HG03442 (cell line): ENCODE measurements at regions not wholly inside any gene's neighbourhood (a gene's known extent, or its start where the extent isn't known, plus 50 kb on each side); places are given as distances from the start of the nearest gene placed in this dataset.
"Not testable (repeated sequence)": the region's sequence is repeated elsewhere in the genome, so short reads cannot be mapped to it uniquely, and the experiment has no call there.

Experiments used
- ATAC-seq: cut with Tn5 transposase; IDR thresholded peaks from one replicate; pipeline ENCODE4 v1.9.1; 2021; ENCODE audit warnings: mild to moderate bottlenecking, moderate library complexity; ENCODE audit not compliant: unreplicated experiment

GRCh38 chr1:80402625-80403024, 1396.1 kb upstream of the ADGRL4 start:
- no peak for ATAC-seq

GRCh38 chr1:80401757-80402156, 1395.2 kb upstream of the ADGRL4 start:
- ATAC-seq: no peak

DNA sequence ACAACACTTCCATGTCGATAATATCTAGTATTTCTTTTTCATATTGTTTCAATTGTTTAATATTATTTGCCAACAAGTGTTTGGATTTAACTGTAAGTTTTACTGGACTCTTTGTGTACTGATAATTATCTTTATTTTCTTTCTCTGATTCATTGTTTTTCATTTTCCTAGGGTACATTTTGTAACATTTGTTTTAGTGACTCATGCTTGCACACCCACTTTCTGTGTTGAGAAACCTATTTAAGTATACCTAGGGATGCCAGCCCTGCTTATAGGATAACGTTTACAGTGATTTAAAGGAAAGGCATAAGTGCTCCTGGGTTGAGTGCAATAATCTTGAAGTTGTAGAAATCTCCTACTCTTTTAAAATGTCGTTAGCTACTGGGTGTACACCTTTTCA, 1386.0 kb upstream of the ADGRL4 start:
- no peak for ATAC-seq

DNA sequence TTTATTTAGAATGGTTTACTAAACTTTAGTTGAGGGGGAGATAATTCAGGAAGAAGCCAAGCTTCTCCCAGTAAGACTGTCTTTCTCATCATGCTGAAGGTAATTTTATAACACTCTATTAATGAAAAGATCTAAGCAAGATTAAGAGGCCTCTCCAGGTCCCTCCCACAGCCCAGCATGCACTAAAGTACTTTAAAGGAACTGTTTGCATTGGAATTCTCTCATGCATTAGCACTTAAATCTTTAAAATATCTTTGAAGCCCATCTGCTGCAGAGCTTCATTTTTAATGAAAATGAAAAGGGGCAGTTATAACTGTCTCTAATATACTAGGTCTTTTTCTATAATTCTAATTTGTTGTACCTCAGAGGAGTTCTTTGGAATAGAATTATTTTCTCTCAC, 1379.1 kb upstream of the ADGRL4 start:
- no peak for ATAC-seq

DNA sequence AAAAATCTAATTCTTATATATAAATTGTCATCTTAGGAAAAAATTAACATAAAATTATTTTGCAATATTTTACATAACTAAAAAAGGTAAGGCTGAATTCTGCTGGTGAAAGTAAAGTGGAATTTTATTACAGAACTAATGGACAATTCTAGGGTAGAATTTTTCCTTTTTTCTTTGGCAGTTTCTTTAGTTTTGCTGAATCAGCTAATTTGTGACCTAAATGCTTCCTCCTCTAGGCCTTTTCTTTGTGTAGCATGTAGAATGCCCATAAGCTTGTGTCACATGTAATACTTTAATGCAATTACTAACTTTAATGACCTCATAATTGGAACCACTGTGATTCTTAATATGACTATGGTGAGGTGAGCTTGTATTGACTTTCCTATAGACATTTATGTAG, 1378.4 kb upstream of the ADGRL4 start:
- ATAC-seq: no peak

DNA sequence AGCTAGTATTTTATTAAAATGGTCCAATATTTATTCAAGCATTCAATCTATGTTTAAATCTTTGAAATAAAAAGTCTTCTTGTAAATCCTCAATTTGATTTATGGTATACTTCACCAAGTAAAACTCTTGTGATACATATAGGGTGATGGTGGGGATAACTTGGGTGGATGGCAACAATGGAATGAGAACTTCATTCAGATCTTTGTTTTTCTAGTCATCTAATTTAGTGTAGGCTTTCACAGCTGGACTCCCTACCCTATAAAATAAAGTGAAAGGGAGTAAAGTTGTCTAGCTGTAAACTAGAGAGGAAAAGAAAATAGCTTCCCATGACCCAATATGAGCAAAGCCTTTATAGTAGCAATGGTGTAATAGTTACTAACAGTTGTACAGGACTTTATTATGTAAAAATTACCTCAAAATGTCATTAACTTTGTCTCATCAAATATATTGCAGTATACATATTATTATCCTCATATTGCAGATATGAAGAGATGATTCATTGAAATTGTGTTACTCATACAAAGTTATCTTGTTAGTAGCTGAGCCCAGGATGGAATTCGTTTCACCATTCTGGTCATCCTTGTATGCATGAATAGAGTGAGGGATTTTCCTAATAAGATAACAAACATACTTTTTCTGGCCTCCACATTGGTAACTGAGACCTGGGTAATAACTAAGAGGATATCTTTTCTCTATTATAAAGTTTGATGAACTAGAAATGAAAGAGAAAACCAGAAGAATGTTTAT, 1377.7 kb upstream of the ADGRL4 start:
- ATAC-seq: no peak

- no peak for ATAC-seq
These were observed 1369.1 kb upstream of the ADGRL4 start for GRCh38 chr1:80375662-80376061.

- no peak for ATAC-seq
These were observed 1368.6 kb upstream of the ADGRL4 start for GRCh38 chr1:80375109-80375508.

GRCh38 chr1:80369780-80370179, 1363.2 kb upstream of the ADGRL4 start:
- no peak for ATAC-seq

- ATAC-seq: no peak
These were observed 1360.5 kb upstream of the ADGRL4 start for GRCh38 chr1:80367058-80367457.

- ATAC-seq: no peak
These were observed 1359.0 kb upstream of the ADGRL4 start for GRCh38 chr1:80365359-80366021.

DNA sequence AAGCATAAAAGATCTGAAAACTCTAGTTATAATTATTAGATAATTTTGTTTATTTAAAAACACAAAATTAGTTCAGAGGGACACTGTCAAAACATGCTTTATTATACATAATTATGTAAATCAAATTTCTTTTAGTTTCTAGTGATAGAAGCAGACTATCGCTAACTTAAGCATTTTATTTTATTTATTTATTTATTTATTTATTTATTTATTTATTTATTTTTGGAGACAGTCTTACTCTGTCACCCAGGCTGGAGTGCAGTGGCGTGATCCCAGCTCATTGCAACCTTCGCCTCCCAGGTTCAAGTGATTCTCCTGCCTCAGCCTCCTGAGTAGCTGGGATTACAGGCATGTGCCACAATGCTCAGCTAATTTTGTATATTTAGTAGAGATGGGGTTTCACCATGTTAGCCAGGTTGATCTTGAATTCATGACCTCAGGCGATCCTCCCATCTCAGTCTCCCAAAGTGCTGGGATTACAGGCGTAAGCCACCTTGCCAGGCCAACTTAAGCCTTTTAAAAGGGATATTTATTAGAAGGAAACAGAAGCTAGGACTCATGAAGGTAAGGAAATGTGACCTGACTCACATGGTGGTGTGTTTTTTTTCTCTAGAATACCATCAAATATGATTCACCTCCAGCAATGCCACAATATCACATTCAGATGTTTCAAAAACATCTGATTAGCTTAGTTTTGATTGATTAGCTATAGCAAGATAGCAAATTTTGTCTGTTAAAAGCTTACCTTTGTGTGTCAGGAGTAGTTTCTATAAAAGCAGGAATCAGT, 1357.4 kb upstream of the ADGRL4 start:
- ATAC-seq: no peak

GRCh38 chr1:80359666-80360065, 1353.1 kb upstream of the ADGRL4 start:
- ATAC-seq: no peak

- no peak for ATAC-seq
These were observed 1342.7 kb upstream of the ADGRL4 start for GRCh38 chr1:80349218-80349617.

GRCh38 chr1:80341021-80341420, 1334.5 kb upstream of the ADGRL4 start:
- no peak for ATAC-seq

DNA sequence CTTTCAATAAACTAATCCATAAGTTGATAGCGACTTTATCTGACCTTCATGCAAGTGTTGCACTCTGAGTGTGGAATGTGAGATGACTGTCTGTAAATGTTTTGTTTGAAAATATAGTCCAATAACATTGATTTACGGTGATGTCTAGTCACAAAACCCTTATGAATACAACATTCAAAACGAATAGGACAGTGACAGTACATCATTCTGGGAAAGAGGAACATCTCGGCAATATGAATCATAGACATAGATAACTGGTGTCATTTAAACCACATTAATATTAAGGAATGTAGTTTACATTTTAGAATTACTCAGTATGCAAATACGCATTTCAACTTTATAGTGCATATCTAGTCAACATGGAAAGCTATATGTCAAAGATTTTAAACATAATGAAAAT, 1311.6 kb upstream of the ADGRL4 start:
- ATAC-seq: no peak

GRCh38 chr1:80310703-80311245, 1304.2 kb upstream of the ADGRL4 start:
- no peak for ATAC-seq

DNA sequence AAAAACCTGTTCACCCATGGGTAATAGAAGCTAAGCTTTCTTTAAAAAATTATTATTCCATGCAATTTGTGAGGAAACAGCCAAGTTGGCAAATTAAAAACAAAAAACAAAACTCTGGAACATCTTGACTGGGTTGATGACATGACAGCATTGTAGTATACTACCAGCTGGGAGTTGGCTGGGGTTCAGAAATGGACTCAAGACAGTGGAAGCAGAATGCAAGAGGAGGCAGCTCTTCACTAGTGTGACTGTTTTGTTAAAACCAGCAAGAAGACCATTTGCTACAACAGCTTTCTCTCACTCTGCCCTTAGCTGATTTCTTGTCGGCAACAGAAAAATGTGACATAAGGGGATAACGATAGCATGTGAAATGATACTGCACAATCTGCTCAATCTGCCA, 1298.9 kb upstream of the ADGRL4 start:
- ATAC-seq: no peak

GRCh38 chr1:80293818-80294217, 1287.3 kb upstream of the ADGRL4 start:
- no peak for ATAC-seq

- not testable (repeated sequence) for ATAC-seq
These were observed 1282.2 kb upstream of the ADGRL4 start for GRCh38 chr1:80288750-80289149.

DNA sequence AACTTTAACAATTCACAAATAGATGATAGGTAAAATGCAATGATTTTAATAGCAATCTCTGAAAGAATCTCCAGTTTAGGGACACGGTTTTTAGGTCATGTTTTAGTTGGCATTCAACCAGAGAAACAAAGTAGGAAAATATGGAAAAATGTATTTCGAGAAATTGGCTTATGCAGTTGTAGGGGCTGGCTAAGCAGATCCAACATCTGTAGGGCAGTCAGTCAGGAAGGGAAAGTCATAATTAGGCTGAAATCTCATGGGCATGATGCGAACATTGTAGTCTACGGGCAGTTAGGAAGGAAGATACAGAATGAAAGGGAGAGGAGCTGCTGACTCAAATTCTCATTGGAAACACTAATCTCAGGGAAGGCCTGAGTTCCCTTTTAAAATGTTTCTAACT, 1276.0 kb upstream of the ADGRL4 start:
- ATAC-seq: no peak

- no peak for ATAC-seq
These were observed 1272.4 kb upstream of the ADGRL4 start for GRCh38 chr1:80278936-80279335.
